ENCODE measurements at regions not wholly inside any gene's neighbourhood (a gene's known extent, or its start where the extent isn't known, plus 50 kb on each side); places are given as distances from the start of the nearest gene placed in this dataset.

DNA sequence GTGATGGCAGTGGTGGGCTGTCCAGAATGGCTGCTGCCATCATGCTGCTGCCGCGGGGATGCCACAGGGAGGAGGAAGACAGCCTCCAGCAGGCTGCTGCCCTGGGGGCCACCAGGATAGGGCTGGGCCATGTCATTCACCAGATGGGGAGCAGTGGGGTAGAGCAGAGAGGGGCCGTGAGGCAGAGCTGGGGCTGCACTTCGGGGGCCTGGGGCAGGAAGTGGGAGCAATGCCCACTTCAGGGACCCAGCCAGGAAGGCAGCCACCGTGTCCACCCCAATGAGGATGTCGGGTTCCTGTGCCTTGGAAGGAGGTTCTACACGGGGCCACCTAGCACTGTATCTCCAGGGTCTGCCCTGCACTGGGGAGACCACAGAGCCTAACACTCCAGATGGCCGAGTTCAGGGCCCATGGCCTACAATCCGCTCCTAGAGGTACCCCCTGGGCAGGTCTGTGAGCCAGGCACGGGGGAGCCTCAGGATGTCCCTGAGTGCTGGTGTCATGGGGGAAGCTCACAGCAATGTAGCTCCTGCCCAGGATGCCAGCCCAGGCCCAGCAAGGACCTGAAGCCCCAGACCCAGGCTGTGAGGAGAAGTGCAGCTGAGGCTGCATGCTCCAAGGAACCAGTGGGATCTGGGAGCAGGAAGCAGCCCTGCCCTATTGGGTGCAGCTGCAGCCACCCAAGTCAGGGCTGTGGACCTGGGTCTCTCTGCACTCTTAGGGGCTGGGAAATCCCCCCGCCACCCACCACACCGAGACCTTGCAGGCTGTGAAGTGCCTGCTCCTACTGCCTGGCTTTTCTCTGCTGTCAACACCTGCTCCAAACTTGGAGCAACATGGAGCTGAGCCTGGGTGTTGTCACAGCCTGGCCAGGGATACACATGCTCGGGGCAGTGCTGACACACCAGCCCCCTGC is 140.3 kb downstream of the PDHA2 start:
- Histone ChIP-seq H3K36me3 (ENCODE audit: insufficient read depth, low read length) (no peaks in the 10 kb centered on the region), H3K4me1 (ENCODE audit: insufficient read depth, low read length) (no peaks in the 10 kb centered on the region), H3K9me3 (ENCODE audit: control insufficient read depth, insufficient read depth, low read length) (no peaks in the 10 kb centered on the region)

DNA sequence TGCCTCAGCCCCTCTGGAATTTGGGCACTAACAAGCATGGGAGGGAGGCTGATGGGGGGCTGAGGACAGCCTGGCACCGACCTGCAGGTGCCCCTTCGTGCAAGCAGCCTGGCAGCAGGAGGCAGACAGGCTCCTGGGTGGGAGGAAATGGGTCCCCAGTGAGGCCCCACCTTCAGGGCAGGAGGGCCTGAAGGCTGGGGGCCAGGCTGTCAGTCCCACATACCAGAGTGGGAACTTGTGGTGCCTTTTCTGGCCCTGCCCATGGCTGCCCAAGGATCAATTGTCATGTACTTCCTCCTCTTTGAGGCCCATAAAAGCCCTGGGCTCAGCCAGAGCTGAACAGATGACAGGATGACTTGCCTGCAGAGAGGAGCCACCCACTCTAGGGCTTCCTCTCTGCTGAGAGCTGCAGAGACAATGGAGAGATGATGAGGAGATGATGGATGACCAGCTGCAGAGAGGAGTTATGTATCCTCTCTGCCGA is 141.0 kb downstream of the PDHA2 start:
- H3K4me1 ChIP-seq (ENCODE audit: insufficient read depth, low read length), result no peaks in the 10 kb centered on the region
- H3K9ac ChIP-seq (ENCODE audit: low read depth, low read length), result no peak overlapping the region
- H3K9me3 ChIP-seq (ENCODE audit: control insufficient read depth, insufficient read depth, low read length), result no peaks in the 10 kb centered on the region
- no peaks in the 10 kb centered on the region for H3K36me3 ChIP-seq (ENCODE audit: insufficient read depth, low read length)

More for the DNA sequence above, 140.3 kb downstream of the PDHA2 start:
- no peak overlapping the region for H3K9ac ChIP-seq (ENCODE audit: low read depth, low read length)

DNA sequence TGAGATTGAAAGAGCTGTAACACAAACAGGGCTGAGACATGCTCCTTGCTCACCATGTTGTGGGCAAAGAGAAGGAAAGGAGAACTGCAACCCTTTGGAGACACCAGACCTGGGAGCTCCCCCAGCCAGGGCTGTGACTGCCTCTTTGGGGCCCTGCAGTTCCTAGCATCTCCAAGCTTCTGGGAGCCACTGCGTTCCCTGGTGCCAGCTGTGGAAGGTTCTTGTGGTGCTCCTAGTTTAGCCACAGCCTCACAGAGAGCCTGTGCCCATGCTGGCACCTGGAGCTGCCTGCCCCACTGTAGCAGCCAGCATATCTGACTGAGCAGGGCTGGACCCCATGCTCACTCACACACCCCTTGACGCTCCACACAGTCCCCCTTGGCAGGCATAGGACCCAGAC is 141.7 kb downstream of the PDHA2 start:
- Histone ChIP-seq H3K36me3 (ENCODE audit: insufficient read depth, low read length) (no peaks in the 10 kb centered on the region), H3K9ac (ENCODE audit: low read depth, low read length) (no peak overlapping the region), H3K4me1 (ENCODE audit: insufficient read depth, low read length) (no peaks in the 10 kb centered on the region), H3K9me3 (ENCODE audit: control insufficient read depth, insufficient read depth, low read length) (no peaks in the 10 kb centered on the region)

DNA sequence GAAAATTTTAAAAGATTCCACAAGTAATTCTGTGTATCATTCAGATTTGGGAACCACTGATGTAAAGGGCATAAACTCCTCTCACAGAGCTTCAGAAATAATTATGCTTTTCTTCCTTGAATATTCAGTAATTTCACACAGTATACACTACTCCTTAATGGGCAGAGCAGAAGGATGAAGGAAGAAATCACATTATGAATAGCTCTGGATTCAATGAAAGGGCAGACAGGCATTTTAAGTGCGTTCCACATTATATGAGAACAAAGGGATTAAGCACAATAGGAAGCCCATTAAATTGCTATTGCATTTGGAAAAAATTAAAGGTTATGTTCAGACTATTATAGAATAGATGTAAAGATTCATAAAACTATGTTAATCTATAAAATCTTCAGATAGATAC is 142.6 kb downstream of the PDHA2 start:
- no peak overlapping the region for H3K9ac ChIP-seq (ENCODE audit: low read depth, low read length)
- H3K4me1 ChIP-seq (ENCODE audit: insufficient read depth, low read length), result no peaks in the 10 kb centered on the region
- H3K36me3 ChIP-seq (ENCODE audit: insufficient read depth, low read length), result no peaks in the 10 kb centered on the region
- no peaks in the 10 kb centered on the region for H3K9me3 ChIP-seq (ENCODE audit: control insufficient read depth, insufficient read depth, low read length)

DNA sequence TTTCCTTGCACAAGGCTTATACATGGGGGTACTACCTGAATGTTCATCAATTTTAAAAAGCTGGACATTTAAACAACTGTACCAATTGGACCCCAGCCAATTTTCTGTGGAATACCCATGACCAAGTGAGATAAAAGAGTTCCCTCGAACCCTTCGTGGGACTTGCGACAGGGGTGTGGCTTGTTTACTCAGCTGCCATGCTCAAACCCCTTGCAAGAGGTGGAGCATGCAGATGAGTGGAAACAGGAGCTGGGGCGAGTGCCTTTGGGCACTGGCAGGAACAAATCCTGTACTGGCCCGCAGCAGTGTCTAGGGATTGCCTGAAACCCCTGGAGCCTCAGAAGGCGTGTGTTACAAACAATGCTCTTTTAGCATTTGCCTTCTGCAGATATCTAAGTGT is 144.2 kb downstream of the PDHA2 start:
- Histone ChIP-seq H3K9me3 (ENCODE audit: control insufficient read depth, insufficient read depth, low read length) (no peaks in the 10 kb centered on the region), H3K36me3 (ENCODE audit: insufficient read depth, low read length) (no peaks in the 10 kb centered on the region), H3K9ac (ENCODE audit: low read depth, low read length) (no peak overlapping the region), H3K4me1 (ENCODE audit: insufficient read depth, low read length) (no peaks in the 10 kb centered on the region)

DNA sequence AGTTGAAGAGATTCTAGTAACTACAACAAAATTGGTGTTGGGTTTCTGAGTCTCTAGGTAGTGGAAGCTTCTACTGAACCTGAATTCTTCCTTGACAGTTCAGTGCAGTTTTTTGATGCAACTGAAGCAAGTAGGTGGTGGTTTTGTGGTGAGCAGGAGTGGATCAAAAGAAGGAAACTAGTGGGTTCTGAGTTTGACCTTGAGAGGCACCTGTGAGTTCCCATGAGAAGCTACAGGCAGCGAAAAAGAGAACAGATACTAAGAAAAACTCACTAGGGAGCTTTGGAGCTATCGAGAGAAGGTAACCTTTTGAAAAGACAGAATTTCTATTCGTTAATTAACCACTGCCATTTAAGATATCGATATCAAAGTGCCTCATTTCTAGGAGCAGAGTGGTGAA is 145.2 kb downstream of the PDHA2 start:
- H3K9ac ChIP-seq (ENCODE audit: low read depth, low read length), result no peak overlapping the region
- H3K9me3 ChIP-seq (ENCODE audit: control insufficient read depth, insufficient read depth, low read length), result no peaks in the 10 kb centered on the region
- H3K36me3 ChIP-seq (ENCODE audit: insufficient read depth, low read length), result no peaks in the 10 kb centered on the region
- H3K4me1 ChIP-seq (ENCODE audit: insufficient read depth, low read length), result no peaks in the 10 kb centered on the region

DNA sequence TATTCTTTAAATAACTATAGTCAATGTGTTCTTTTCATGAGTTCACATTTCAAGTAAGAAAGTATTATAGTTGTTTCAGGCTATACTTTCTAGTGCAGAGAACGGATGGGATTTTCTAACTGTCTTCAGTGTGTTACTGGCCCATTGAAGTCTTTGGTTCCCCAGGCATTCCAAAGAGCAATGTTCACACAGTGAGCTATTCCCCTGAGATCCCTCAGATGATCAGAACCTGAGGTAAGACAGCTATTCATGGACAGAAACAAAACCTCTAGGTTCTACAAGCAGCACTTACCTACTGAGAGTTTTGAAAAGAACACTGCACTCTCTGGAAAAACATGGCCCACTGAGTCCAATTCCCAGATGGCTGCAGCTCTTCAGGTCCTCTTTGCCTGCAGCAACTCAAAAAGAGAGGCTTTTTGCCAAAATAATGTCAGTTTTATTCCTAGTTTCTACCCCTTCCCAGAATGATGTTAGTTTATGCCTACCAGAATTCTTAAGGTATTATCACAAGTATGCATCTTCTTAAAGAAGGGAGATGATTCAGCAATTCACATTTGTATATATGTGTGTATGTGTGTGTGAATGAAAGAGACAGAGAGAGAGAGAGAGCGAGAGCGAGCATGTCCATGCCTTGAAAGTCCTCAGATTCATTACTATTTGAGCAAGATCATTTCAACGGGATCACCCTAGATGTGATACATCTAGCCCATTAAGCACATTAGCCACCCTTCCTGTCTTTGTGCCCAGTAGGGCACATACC is 146.1 kb downstream of the PDHA2 start:
- H3K9me3 ChIP-seq (ENCODE audit: control insufficient read depth, insufficient read depth, low read length), result no peaks in the 10 kb centered on the region
- no peaks in the 10 kb centered on the region for H3K4me1 ChIP-seq (ENCODE audit: insufficient read depth, low read length)
- no peaks in the 10 kb centered on the region for H3K36me3 ChIP-seq (ENCODE audit: insufficient read depth, low read length)
- no peak overlapping the region for H3K9ac ChIP-seq (ENCODE audit: low read depth, low read length)

DNA sequence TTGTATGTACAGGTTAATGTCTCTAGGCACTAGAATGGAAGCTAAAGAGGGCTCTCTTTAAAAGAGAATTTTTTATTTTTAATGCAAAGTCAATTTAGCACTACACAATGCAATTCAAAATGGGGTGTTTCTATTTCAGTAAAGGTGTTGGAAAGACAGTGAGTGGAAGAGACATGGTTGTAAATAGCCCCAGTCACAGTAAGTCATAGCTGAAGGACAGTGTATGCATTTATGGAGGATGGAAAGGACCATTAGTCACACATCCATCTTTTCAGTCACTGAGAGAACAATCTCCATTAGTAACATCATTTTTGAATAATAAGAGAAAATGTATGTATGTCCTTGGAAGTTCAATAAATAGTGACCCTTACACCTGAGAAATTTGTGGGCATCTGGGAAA is 148.0 kb downstream of the PDHA2 start:
- H3K4me1 ChIP-seq (ENCODE audit: insufficient read depth, low read length), result no peaks in the 10 kb centered on the region
- no peaks in the 10 kb centered on the region for H3K36me3 ChIP-seq (ENCODE audit: insufficient read depth, low read length)
- no peak overlapping the region for H3K9ac ChIP-seq (ENCODE audit: low read depth, low read length)
- no peaks in the 10 kb centered on the region for H3K9me3 ChIP-seq (ENCODE audit: control insufficient read depth, insufficient read depth, low read length)

DNA sequence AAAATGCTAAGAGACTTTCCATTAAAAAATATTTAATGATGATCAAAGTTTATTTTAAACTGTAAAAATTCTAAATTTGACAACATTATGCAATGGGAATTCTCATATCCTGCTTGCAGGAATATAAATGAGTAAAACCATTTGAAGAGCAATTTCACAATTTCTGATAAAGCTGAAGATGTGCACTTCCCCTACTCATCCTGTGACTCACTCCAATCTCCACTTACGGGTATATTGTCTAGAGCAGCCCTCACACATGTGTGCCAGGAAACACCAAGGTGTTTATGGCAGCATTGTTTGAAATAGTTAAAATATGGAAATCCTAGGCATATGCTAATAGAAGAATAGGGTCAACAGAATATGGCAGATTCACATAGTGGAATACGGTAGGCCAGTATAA is 158.4 kb downstream of the PDHA2 start:
- H3K9ac ChIP-seq (ENCODE audit: low read depth, low read length), result no peak overlapping the region
- no peaks in the 10 kb centered on the region for H3K9me3 ChIP-seq (ENCODE audit: control insufficient read depth, insufficient read depth, low read length)
- no peaks in the 10 kb centered on the region for H3K4me1 ChIP-seq (ENCODE audit: insufficient read depth, low read length)
- no peaks in the 10 kb centered on the region for H3K36me3 ChIP-seq (ENCODE audit: insufficient read depth, low read length)

DNA sequence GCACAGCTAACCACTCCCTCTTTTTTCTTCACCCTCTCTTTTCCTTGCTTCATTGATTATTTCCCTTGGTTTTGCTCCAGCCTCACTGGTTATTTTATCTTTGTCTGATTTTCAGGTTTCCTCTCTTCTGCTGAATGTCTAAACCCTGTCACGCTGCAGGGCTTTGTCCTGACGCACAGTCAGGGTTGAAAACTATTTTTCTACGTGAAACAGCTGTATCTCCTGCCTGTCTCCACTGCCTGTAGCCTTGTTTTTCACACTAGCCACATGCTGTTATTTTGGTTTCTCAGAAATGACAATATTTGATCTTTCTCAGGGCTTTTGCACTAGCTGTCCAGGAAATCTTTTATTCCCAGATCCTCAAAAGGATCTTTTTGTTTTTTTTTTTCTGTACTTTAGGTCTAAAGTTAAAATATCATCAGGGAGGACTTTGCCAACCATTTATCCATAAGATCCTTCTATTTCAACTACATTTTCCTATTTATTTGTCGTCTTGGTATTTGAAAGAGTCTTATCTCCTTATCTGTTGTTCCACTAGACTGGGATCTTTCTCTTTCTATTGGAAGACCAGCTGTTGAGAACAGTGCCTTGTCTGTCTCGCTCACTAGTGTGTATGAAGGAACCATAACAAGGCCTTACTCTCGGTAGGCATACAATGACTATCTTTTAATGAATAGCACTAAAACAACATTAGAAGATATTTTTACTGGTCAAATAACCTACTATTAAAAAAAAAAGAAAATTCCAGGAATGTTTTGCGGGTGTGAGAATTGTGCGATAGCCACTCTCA is 164.3 kb downstream of the PDHA2 start:
- Histone ChIP-seq H3K36me3 (ENCODE audit: insufficient read depth, low read length) (no peaks in the 10 kb centered on the region), H3K4me1 (ENCODE audit: insufficient read depth, low read length) (no peaks in the 10 kb centered on the region), H3K9ac (ENCODE audit: low read depth, low read length) (no peak overlapping the region), H3K9me3 (ENCODE audit: control insufficient read depth, insufficient read depth, low read length) (no peaks in the 10 kb centered on the region)

DNA sequence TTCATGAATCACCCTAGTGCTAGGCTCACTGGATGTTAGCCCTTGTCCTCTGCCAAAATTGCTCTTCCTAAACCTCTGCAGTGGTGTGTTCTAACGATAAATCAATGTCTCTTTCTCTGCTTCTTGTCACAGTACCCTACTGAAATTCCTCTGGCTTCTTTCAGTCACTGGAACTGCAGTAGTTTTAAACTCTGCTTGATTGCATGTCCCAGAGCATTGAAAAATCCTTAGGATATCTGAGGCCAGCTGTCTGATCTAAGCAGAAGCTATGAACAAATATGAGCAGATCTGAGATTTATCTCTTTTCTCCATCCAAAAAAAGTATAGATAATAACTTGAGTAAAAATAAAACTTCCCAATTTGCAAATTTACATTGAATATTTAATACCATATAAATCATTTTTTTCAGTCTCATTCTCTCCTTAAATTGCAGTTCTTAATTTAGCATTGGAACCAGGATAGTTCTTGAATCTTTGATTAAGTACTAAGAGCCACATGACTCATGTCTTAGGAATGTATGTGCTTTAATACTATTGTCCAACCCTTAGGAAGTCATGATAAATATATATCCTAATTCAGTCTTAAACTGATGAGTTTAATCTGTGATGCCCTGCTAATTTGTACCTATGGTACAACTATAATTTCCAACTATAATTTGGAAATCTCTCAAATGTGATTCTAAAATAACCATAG is 169.7 kb downstream of the PDHA2 start:
- Histone ChIP-seq H3K9ac (ENCODE audit: low read depth, low read length) (no peak overlapping the region), H3K9me3 (ENCODE audit: control insufficient read depth, insufficient read depth, low read length) (no peaks in the 10 kb centered on the region), H3K4me1 (ENCODE audit: insufficient read depth, low read length) (no peaks in the 10 kb centered on the region), H3K36me3 (ENCODE audit: insufficient read depth, low read length) (no peaks in the 10 kb centered on the region)

DNA sequence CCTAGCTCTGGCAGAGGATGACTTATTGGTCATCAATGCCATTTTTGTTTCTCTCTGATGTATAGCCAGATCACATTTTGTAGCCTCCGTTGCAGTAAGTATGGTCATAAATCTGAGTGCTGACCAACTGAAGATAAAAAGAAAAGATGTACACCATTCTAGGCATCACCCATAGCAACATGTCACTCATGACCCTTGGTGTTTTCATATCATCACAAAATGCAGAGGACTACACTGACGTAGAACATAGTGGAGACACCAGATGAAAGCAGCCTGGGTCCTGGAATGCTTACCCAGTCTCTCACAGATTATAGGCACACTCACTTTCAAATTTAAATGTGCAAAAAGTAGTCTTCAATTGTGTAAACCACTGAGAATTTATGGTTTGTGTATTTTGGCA is 172.8 kb downstream of the PDHA2 start:
- Histone ChIP-seq H3K36me3 (ENCODE audit: insufficient read depth, low read length) (no peaks in the 10 kb centered on the region), H3K9ac (ENCODE audit: low read depth, low read length) (no peak overlapping the region), H3K4me1 (ENCODE audit: insufficient read depth, low read length) (0 out of 2 replicates have a peak, but pooled peaks cover 4% of the 10 kb centered on the region), H3K9me3 (ENCODE audit: control insufficient read depth, insufficient read depth, low read length) (no peaks in the 10 kb centered on the region)

DNA sequence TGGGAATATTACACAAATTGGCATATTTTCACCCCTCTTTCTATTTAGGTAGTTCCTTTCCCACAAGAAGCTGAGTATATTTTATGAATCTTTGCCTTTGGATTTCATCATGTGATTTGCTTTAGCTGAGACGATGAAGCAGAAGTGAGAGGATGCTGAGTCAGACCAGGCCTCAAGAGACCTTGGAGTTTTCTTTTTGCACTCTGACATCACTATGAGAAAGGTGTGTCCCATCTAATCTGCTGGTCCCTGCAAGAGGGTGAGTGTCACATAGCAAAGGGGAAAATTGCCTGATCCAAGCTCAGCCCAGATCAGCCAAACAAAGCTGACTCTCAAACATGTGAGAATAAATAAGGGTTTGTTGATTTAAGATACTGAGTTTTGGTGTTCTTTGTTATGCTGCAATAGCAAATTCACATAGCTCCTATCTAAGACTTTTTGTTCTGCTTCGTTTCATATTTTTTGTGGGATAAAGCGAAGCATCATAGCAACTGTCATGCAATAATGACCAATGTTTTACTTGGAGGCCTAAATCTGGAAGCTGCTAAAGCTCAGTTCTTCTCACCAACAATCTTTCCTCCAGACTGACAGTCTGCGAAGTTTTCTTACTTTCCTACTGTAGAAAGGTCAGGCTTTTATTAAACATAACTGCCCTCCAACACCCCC is 176.9 kb downstream of the PDHA2 start:
- no peaks in the 10 kb centered on the region for H3K36me3 ChIP-seq (ENCODE audit: insufficient read depth, low read length)

More for the DNA sequence above, 176.9 kb downstream of the PDHA2 start:
- Histone ChIP-seq H3K4me1 (ENCODE audit: insufficient read depth, low read length) (0 out of 2 replicates have a peak, but pooled peaks cover 4% of the 10 kb centered on the region), H3K9me3 (ENCODE audit: control insufficient read depth, insufficient read depth, low read length) (no peaks in the 10 kb centered on the region), H3K9ac (ENCODE audit: low read depth, low read length) (no peak overlapping the region)

Data from ES-I3 (cell line).